Activated naive CD8-positive, alpha-beta T cell treated with anti-CD3 and anti-CD28 coated beads, Interleukin-2, amount 10 ng/mL, durations not matched to agents 7 days and 5 days (primary cell): ENCODE measurements at regions not wholly inside any gene's neighbourhood (a gene's known extent, or its start where the extent isn't known, plus 50 kb on each side); places are given as distances from the start of the nearest gene placed in this dataset.
"Not testable (repeated sequence)": the region's sequence is repeated elsewhere in the genome, so short reads cannot be mapped to it uniquely, and the experiment has no call there.

Source experiments
- ATAC-seq: fragments of 150-1000 bp; cut with Tn5 transposase; one replicate; pipeline ENCODE4 v1.10.0; 2021; ENCODE audit warnings: low read depth, moderate library complexity
- POLR2A ChIA-PET: fragments of 350-600 bp; sonication (Branson Sonifier 250); formaldehyde crosslinking; loops from one replicate; lab custom pipeline; 2021; ENCODE audit warnings: antibody characterized with exemption; lab: Charles Lee
- DNase-seq: peaks from one replicate; pipeline ENCODE4 v3.0.0; 2021
- H3K27ac Mint-ChIP-seq: one replicate; pipeline ENCODE4 v1.8.0; 2022; ENCODE audit warnings: mild to moderate bottlenecking, mixed read lengths
- H3K27me3 Mint-ChIP-seq: one replicate; pipeline ENCODE4 v1.8.0; 2022; ENCODE audit warnings: mild to moderate bottlenecking, moderate library complexity, mixed read lengths
- H3K36me3 Mint-ChIP-seq: one replicate; pipeline ENCODE4 v1.8.0; 2021; ENCODE audit warnings: mild to moderate bottlenecking, mixed read lengths
- H3K4me1 Mint-ChIP-seq: one replicate; pipeline ENCODE4 v1.8.0; 2021; ENCODE audit warnings: mixed read lengths
- H3K4me3 Mint-ChIP-seq: one replicate; pipeline ENCODE4 v1.8.0; 2022; ENCODE audit warnings: mild to moderate bottlenecking, moderate library complexity, mixed read lengths
- H3K9me3 Mint-ChIP-seq: one replicate; pipeline ENCODE4 v1.8.0; 2021; ENCODE audit warnings: mixed read lengths

- H3K27me3 Mint-ChIP-seq, result peaks cover 16% of the 10 kb centered on the region
- DNase-seq, ATAC-seq, H3K4me3 Mint-ChIP-seq, H3K4me1 Mint-ChIP-seq, H3K9me3 Mint-ChIP-seq, POLR2A ChIA-PET, H3K27ac Mint-ChIP-seq, H3K36me3 Mint-ChIP-seq: not testable (repeated sequence)
Measured at GRCh38 chr2:215889240-215889969, 123.9 kb downstream of the MREG start.

GRCh38 chr2:215888680-215889079 lies 124.7 kb downstream of the MREG start:
- POLR2A ChIA-PET, result no interaction called here
- H3K27me3 Mint-ChIP-seq, result peaks cover 10% of the 10 kb centered on the region
- H3K36me3 Mint-ChIP-seq, result no peaks in the 10 kb centered on the region
- no peaks in the 10 kb centered on the region for H3K9me3 Mint-ChIP-seq
- H3K4me3 Mint-ChIP-seq, result no peak overlapping the region
- DNase-seq, result no peak
- H3K4me1 Mint-ChIP-seq, result no peaks in the 10 kb centered on the region
- no peak overlapping the region for H3K27ac Mint-ChIP-seq
- ATAC-seq, result no peak

- Mint-ChIP-seq H3K4me1 (no peaks in the 10 kb centered on the region), H3K27me3 (peaks cover 5% of the 10 kb centered on the region), H3K36me3 (no peaks in the 10 kb centered on the region), H3K4me3 (no peak overlapping the region), H3K9me3 (no peaks in the 10 kb centered on the region), H3K27ac (no peak overlapping the region)
- ATAC-seq (no peak), DNase-seq (no peak)
- POLR2A ChIA-PET, result no interaction called here
Measured at GRCh38 chr2:215887303-215887702, 126.0 kb downstream of the MREG start.

- Mint-ChIP-seq H3K27me3 (no peaks in the 10 kb centered on the region), H3K27ac (no peak overlapping the region), H3K9me3 (no peaks in the 10 kb centered on the region), H3K4me3 (no peak overlapping the region), H3K4me1 (no peaks in the 10 kb centered on the region), H3K36me3 (no peaks in the 10 kb centered on the region)
- ATAC-seq (no peak), DNase-seq (no peak)
- POLR2A ChIA-PET, result no interaction called here
Measured at GRCh38 chr2:215886022-215886421, 127.3 kb downstream of the MREG start.

- H3K27ac Mint-ChIP-seq, result no peak overlapping the region
- H3K27me3 Mint-ChIP-seq, result no peaks in the 10 kb centered on the region
- ATAC-seq (no peak), DNase-seq (no peak)
- POLR2A ChIA-PET, result no interaction called here
- H3K4me1 Mint-ChIP-seq, result no peaks in the 10 kb centered on the region
- no peaks in the 10 kb centered on the region for H3K9me3 Mint-ChIP-seq
- H3K36me3 Mint-ChIP-seq, result no peaks in the 10 kb centered on the region
- H3K4me3 Mint-ChIP-seq, result no peak overlapping the region
Measured at GRCh38 chr2:215885536-215885935, 127.8 kb downstream of the MREG start.

- no peak overlapping the region for H3K27ac Mint-ChIP-seq
- H3K9me3 Mint-ChIP-seq, result no peaks in the 10 kb centered on the region
- POLR2A ChIA-PET, result no interaction called here
- no peak for DNase-seq
- H3K4me3 Mint-ChIP-seq, result no peak overlapping the region
- H3K36me3 Mint-ChIP-seq, result no peaks in the 10 kb centered on the region
- no peaks in the 10 kb centered on the region for H3K27me3 Mint-ChIP-seq
- ATAC-seq, result no peak
- H3K4me1 Mint-ChIP-seq, result no peaks in the 10 kb centered on the region
Measured at GRCh38 chr2:215884451-215885087, 128.8 kb downstream of the MREG start.

- ATAC-seq (no peak), DNase-seq (no peak)
- no peak overlapping the region for H3K27ac Mint-ChIP-seq
- no peak overlapping the region for H3K4me3 Mint-ChIP-seq
- no peaks in the 10 kb centered on the region for H3K9me3 Mint-ChIP-seq
- H3K27me3 Mint-ChIP-seq, result no peaks in the 10 kb centered on the region
- H3K4me1 Mint-ChIP-seq, result no peaks in the 10 kb centered on the region
- POLR2A ChIA-PET, result no interaction called here
- no peaks in the 10 kb centered on the region for H3K36me3 Mint-ChIP-seq
Measured at GRCh38 chr2:215883799-215884198, 129.6 kb downstream of the MREG start.

GRCh38 chr2:215882689-215883088 lies 130.7 kb downstream of the MREG start:
- POLR2A ChIA-PET, result no interaction called here
- Mint-ChIP-seq H3K9me3 (no peaks in the 10 kb centered on the region), H3K36me3 (no peaks in the 10 kb centered on the region), H3K4me1 (no peaks in the 10 kb centered on the region), H3K27ac (no peak overlapping the region), H3K4me3 (no peak overlapping the region), H3K27me3 (no peaks in the 10 kb centered on the region)
- ATAC-seq (no peak), DNase-seq (no peak)

GRCh38 chr2:215881582-215881981 lies 131.8 kb downstream of the MREG start:
- no peaks in the 10 kb centered on the region for H3K36me3 Mint-ChIP-seq
- H3K27me3 Mint-ChIP-seq, result no peaks in the 10 kb centered on the region
- H3K27ac Mint-ChIP-seq, result no peak overlapping the region
- no peak overlapping the region for H3K4me3 Mint-ChIP-seq
- POLR2A ChIA-PET, result no interaction called here
- no peak for DNase-seq
- no peaks in the 10 kb centered on the region for H3K4me1 Mint-ChIP-seq
- peaks cover under 1% of the 10 kb centered on the region for H3K9me3 Mint-ChIP-seq
- no peak for ATAC-seq

- POLR2A ChIA-PET, result no interaction called here
- no peak overlapping the region for H3K4me3 Mint-ChIP-seq
- peaks cover 4% of the 10 kb centered on the region for H3K27me3 Mint-ChIP-seq
- no peaks in the 10 kb centered on the region for H3K4me1 Mint-ChIP-seq
- peaks cover 1% of the 10 kb centered on the region for H3K9me3 Mint-ChIP-seq
- ATAC-seq (no peak), DNase-seq (no peak)
- no peak overlapping the region for H3K27ac Mint-ChIP-seq
- H3K36me3 Mint-ChIP-seq, result no peaks in the 10 kb centered on the region
Measured at GRCh38 chr2:215880970-215881369, 132.4 kb downstream of the MREG start.

- H3K36me3 Mint-ChIP-seq, result no peaks in the 10 kb centered on the region
- ATAC-seq (no peak), DNase-seq (no peak)
- H3K27me3 Mint-ChIP-seq, result peaks cover 8% of the 10 kb centered on the region
- H3K4me3 Mint-ChIP-seq, result no peak overlapping the region
- H3K27ac Mint-ChIP-seq, result no peak overlapping the region
- peaks cover 1% of the 10 kb centered on the region for H3K9me3 Mint-ChIP-seq
- no peaks in the 10 kb centered on the region for H3K4me1 Mint-ChIP-seq
- POLR2A ChIA-PET, result no interaction called here
Measured at GRCh38 chr2:215879977-215880940, 133.1 kb downstream of the MREG start.

GRCh38 chr2:215879331-215879730 lies 134.0 kb downstream of the MREG start:
- no peaks in the 10 kb centered on the region for H3K36me3 Mint-ChIP-seq
- no peak for ATAC-seq
- no peak overlapping the region for H3K27ac Mint-ChIP-seq

GRCh38 chr2:215878476-215879063 lies 134.8 kb downstream of the MREG start:
- Mint-ChIP-seq H3K4me1 (no peaks in the 10 kb centered on the region), H3K27ac (no peak overlapping the region), H3K27me3 (peaks cover 16% of the 10 kb centered on the region), H3K9me3 (peaks cover 1% of the 10 kb centered on the region), H3K4me3 (no peak overlapping the region), H3K36me3 (no peaks in the 10 kb centered on the region)
- POLR2A ChIA-PET, result no interaction called here
- DNase-seq (no peak), ATAC-seq (no peak)

More at GRCh38 chr2:215879331-215879730, 134.0 kb downstream of the MREG start:
- no peaks in the 10 kb centered on the region for H3K4me1 Mint-ChIP-seq
- H3K4me3 Mint-ChIP-seq, result no peak overlapping the region
- peaks cover 16% of the 10 kb centered on the region for H3K27me3 Mint-ChIP-seq
- peaks cover 1% of the 10 kb centered on the region for H3K9me3 Mint-ChIP-seq
- DNase-seq, result no peak
- POLR2A ChIA-PET, result no interaction called here
